ENCODE measurements at regions not wholly inside any gene's neighbourhood (a gene's known extent, or its start where the extent isn't known, plus 50 kb on each side); places are given as distances from the start of the nearest gene placed in this dataset.

DNA sequence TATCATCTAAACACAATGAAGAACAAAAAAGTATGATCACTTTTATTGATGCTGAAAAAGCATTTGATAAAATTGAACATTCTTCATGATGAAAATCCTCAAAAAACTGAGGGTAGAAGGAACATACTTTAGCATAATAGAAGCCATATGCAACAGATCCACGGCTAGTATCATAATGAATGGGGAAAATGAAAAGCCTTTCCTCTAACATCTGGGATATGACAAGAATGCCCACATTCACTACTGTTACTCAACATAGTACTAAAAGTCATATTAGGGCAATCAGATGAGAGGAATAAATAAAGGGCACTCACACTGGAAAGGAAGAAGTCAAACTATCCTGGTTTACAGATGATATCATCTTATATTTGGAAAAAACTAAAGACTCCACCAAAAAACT, 256.6 kb downstream of the RFPL4B start:
- TF ChIP-seq NRF1 (IDR thresholded peaks at IDR 0.05; ENCODE audit: low read depth, low read length): no peak
- TF ChIP-seq EZH2phosphoT487 (IDR thresholded peaks at IDR 0.05; ENCODE audit: borderline replicate concordance, low read depth): no peak
- no peak for TF ChIP-seq SMC3 (IDR thresholded peaks at IDR 0.05; ENCODE audit: low read depth, low read length)
- TF ChIP-seq, protein P1, sequence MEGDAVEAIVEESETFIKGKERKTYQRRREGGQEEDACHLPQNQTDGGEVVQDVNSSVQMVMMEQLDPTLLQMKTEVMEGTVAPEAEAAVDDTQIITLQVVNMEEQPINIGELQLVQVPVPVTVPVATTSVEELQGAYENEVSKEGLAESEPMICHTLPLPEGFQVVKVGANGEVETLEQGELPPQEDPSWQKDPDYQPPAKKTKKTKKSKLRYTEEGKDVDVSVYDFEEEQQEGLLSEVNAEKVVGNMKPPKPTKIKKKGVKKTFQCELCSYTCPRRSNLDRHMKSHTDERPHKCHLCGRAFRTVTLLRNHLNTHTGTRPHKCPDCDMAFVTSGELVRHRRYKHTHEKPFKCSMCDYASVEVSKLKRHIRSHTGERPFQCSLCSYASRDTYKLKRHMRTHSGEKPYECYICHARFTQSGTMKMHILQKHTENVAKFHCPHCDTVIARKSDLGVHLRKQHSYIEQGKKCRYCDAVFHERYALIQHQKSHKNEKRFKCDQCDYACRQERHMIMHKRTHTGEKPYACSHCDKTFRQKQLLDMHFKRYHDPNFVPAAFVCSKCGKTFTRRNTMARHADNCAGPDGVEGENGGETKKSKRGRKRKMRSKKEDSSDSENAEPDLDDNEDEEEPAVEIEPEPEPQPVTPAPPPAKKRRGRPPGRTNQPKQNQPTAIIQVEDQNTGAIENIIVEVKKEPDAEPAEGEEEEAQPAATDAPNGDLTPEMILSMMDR (IDR thresholded peaks at IDR 0.05): no peak
- no peak for TF ChIP-seq FOXJ3 (CRISPR knock-in tag; IDR thresholded peaks at IDR 0.05)
- TF ChIP-seq, protein P2, sequence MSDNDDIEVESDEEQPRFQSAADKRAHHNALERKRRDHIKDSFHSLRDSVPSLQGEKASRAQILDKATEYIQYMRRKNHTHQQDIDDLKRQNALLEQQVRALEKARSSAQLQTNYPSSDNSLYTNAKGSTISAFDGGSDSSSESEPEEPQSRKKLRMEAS (IDR thresholded peaks at IDR 0.05; ENCODE audit: low read depth): no peak
- TF ChIP-seq POLR2AphosphoS5 (IDR thresholded peaks at IDR 0.05; ENCODE audit: low read depth, low read length): no peak
- TF ChIP-seq FOXM1 (IDR thresholded peaks at IDR 0.05; ENCODE audit: low read depth): no peak

All from SK-N-SH (cell line).